A673 (cell line): ENCODE measurements at regions not wholly inside any gene's neighbourhood (a gene's known extent, or its start where the extent isn't known, plus 50 kb on each side); places are given as distances from the start of the nearest gene placed in this dataset.

Experiments used
- BruUV-seq: library from RNA; stranded (reverse); fragments of 400-500 nt; replicated peaks from 2 replicates; lab custom pipeline; 2021; lab: Mats Ljungman, UMichigan
- CTCF ChIA-PET: fragments of 300-600 bp; sonication (Branson Sonifier 250); formaldehyde crosslinking; loops from one replicate; lab custom pipeline; 2022; ENCODE audit warnings: antibody characterized with exemption; lab: Charles Lee
- POLR2A ChIA-PET: fragments of 300-600 bp; sonication (Branson Sonifier 250); formaldehyde crosslinking; loops from one replicate; lab custom pipeline; 2022; ENCODE audit warnings: antibody characterized with exemption; ENCODE audit not compliant: low non-redundant PET; lab: Charles Lee
- DNase-seq: peaks from one replicate; pipeline ENCODE4 v3.0.0-alpha.2; 2015; ENCODE audit warnings: low spot score
- H3K27ac ChIP-seq: fragments of 200-600 bp; sonication (generic); 2 replicates; pipeline ENCODE4 v1.5.1; 2016; ENCODE audit warnings: mixed run types, low read depth, mild to moderate bottlenecking, mixed read lengths, antibody characterized with exemption, low read length; ENCODE audit not compliant: poor library complexity, severe bottlenecking
- H3K27me3 ChIP-seq: fragments of 200-600 bp; sonication (generic); replicated peaks from 2 replicates; pipeline ENCODE4 v1.6.1; 2017; ENCODE audit warnings: mixed run types, low read depth, mild to moderate bottlenecking, mixed read lengths, antibody characterized with exemption, low read length; ENCODE audit not compliant: insufficient read depth, poor library complexity
- H3K36me3 ChIP-seq: fragments of 200-600 bp; sonication (generic); 2 replicates; pipeline ENCODE4 v1.6.1; 2016; ENCODE audit warnings: mixed run types, mild to moderate bottlenecking, mixed read lengths, antibody characterized with exemption, low read length; ENCODE audit not compliant: insufficient read depth, poor library complexity, severe bottlenecking
- H3K4me1 ChIP-seq: fragments of 200-600 bp; sonication (generic); 2 replicates; pipeline ENCODE4 v1.6.1; 2017; ENCODE audit warnings: mixed run types, mild to moderate bottlenecking, mixed read lengths, antibody characterized with exemption, low read length; ENCODE audit not compliant: insufficient read depth, poor library complexity, severe bottlenecking
- H3K4me3 ChIP-seq: fragments of 200-600 bp; sonication (generic); 2 replicates; pipeline ENCODE4 v1.5.1; 2016; ENCODE audit warnings: low read depth, mixed run types, mild to moderate bottlenecking, mixed read lengths, low read length; ENCODE audit not compliant: poor library complexity, severe bottlenecking
- H3K9me3 ChIP-seq: fragments of 200-600 bp; sonication (generic); 2 replicates; pipeline ENCODE4 v1.6.1; 2016; ENCODE audit warnings: mixed run types, low read depth, mild to moderate bottlenecking, mixed read lengths, antibody characterized with exemption, low read length; ENCODE audit not compliant: poor library complexity, severe bottlenecking
- CTCF ChIP-seq: fragments of 300-800, 200-600 bp; sonication (generic); conservative IDR thresholded peaks from 2 replicates; pipeline ENCODE4 v1.5.1; 2017; ENCODE audit warnings: low read depth, mild to moderate bottlenecking, antibody characterized with exemption, low read length, moderate library complexity, mixed read lengths
- EZH2 ChIP-seq: fragments of 200-600 bp; sonication (generic); IDR thresholded peaks from 2 replicates; pipeline ENCODE4 v1.6.1; 2017; ENCODE audit warnings: borderline replicate concordance, low read depth, mild to moderate bottlenecking, mixed read lengths, antibody characterized with exemption, low read length; ENCODE audit not compliant: poor library complexity, severe bottlenecking
- intact Hi-C: fragments of 100-400 bp; cut with micrococcal nuclease; formaldehyde crosslinking; loops from one replicate; pipeline ENCODE4 v1.10.0; 2022; ENCODE audit not compliant: unreplicated experiment

GRCh38 chr5:152066784-152067183 is 142.1 kb upstream of the GLRA1 start:
- CTCF ChIA-PET = no interaction called here
- peaks cover 33% of the 10 kb centered on the region for H3K27me3 ChIP-seq
- no peaks in the 10 kb centered on the region for H3K4me1 ChIP-seq
- DNase-seq = no peak
- intact Hi-C loops = no loop called here
- no peaks in the 10 kb centered on the region for H3K9me3 ChIP-seq
- TF ChIP-seq EZH2 (no peak), CTCF (no peak)
- H3K36me3 ChIP-seq = no peaks in the 10 kb centered on the region
- POLR2A ChIA-PET = no interaction called here
- no peak overlapping the region for H3K27ac ChIP-seq
- BruUV-seq = no TSS peak
- H3K4me3 ChIP-seq = no peak overlapping the region

GRCh38 chr5:152063004-152063403 is 138.4 kb upstream of the GLRA1 start:
- peaks cover 18% of the 10 kb centered on the region for H3K27me3 ChIP-seq
- no peaks in the 10 kb centered on the region for H3K9me3 ChIP-seq
- intact Hi-C loops = no loop called here
- no TSS peak for BruUV-seq
- H3K36me3 ChIP-seq = no peaks in the 10 kb centered on the region
- DNase-seq = no peak
- H3K27ac ChIP-seq = no peak overlapping the region
- ChIA-PET CTCF (no interaction called here), POLR2A (no interaction called here)
- H3K4me1 ChIP-seq = no peaks in the 10 kb centered on the region
- TF ChIP-seq CTCF = no peak
- TF ChIP-seq EZH2 = no peak
- H3K4me3 ChIP-seq = no peak overlapping the region

- ChIA-PET CTCF (no interaction called here), POLR2A (no interaction called here)
- no peak overlapping the region for H3K27ac ChIP-seq
- no TSS peak for BruUV-seq
- H3K36me3 ChIP-seq = no peaks in the 10 kb centered on the region
- no peak for DNase-seq
- intact Hi-C loops = no loop called here
- H3K9me3 ChIP-seq = no peaks in the 10 kb centered on the region
- peaks cover 13% of the 10 kb centered on the region for H3K27me3 ChIP-seq
- no peak for TF ChIP-seq EZH2
- no peak for TF ChIP-seq CTCF
- no peak overlapping the region for H3K4me3 ChIP-seq
- no peaks in the 10 kb centered on the region for H3K4me1 ChIP-seq
Observed at GRCh38 chr5:152061095-152061494, 136.4 kb upstream of the GLRA1 start.
